ENCODE measurements at regions not wholly inside any gene's neighbourhood (a gene's known extent, or its start where the extent isn't known, plus 50 kb on each side); places are given as distances from the start of the nearest gene placed in this dataset.
"Not testable (repeated sequence)": the region's sequence is repeated elsewhere in the genome, so short reads cannot be mapped to it uniquely, and the experiment has no call there.

DNA sequence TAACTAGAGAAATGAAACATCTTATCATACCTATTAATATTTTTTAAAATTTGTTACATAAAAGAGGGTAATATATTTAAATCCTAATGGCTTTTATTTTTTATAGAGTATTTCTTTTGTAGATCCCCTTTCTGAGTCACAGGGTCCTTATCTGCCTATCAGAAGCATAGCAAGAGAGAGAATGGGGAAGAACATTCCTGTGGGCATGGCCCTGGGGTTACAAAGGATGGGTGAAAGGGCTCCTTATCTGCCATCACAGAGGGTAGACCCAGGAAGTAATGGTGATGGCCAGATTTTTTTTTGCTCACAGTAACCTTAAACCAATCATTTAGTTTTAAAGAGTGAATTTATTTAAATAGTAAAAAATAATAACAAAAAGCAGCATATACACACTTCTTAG is 582.1 kb upstream of the HTR1E start:
- H3K4me3 ChIP-seq = no peak overlapping the region
- no peak for DNase-seq (ENCODE audit: low spot score)
- H3K27ac ChIP-seq = no peak overlapping the region
- TF ChIP-seq, protein P1, sequence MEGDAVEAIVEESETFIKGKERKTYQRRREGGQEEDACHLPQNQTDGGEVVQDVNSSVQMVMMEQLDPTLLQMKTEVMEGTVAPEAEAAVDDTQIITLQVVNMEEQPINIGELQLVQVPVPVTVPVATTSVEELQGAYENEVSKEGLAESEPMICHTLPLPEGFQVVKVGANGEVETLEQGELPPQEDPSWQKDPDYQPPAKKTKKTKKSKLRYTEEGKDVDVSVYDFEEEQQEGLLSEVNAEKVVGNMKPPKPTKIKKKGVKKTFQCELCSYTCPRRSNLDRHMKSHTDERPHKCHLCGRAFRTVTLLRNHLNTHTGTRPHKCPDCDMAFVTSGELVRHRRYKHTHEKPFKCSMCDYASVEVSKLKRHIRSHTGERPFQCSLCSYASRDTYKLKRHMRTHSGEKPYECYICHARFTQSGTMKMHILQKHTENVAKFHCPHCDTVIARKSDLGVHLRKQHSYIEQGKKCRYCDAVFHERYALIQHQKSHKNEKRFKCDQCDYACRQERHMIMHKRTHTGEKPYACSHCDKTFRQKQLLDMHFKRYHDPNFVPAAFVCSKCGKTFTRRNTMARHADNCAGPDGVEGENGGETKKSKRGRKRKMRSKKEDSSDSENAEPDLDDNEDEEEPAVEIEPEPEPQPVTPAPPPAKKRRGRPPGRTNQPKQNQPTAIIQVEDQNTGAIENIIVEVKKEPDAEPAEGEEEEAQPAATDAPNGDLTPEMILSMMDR (IDR thresholded peaks at IDR 0.05) = no peak

DNA sequence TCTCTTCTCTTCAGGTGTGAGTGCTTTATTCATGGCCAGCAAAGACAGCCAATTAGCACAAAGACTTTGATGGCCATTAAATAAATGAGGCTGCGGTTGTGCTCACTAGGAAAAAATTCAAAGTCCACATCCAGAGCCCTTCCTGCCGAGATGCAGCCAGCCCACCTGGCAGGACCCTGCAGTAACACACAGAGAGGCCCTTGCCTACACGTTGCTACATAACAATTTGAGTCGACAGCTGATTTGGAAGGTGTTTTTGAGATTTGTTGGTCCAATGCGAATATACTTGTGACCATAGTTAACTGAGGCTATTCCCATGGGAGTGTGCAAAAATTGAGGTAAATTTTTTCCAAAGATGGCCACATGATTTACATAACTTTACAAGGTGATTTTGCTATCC is 605.4 kb upstream of the HTR1E start:
- Histone ChIP-seq H3K27ac (no peak overlapping the region), H3K4me3 (no peak overlapping the region)
- no peak for DNase-seq (ENCODE audit: low spot score)
- TF ChIP-seq, protein P1 (IDR thresholded peaks at IDR 0.05) = no peak

DNA sequence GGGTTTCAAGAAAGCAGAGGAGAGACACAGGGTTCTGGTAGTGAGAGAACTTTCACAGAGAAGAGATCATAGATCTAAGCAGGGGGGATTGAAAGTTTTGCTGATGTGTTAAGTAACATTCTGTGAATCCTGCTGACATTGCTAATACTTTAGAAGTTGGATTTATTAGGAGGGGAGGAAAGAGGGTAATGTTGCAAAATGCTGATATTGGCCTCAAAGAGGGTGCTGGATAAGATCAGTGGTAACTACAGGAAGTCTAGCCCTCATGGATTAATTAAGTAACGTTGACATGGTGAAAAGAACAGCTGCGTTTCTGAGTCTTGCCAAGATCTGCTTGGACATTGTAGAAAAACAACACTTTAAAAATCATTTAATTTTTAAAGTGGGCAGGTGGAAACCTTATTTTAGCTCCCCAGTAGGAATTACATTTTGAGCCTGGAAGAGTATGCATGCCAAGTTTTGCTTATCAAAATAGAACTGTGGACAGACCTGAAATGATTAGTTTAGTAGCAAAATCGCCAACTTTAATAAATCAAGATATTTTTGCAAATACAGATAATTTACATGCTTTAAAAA is 606.0 kb upstream of the HTR1E start:
- Histone ChIP-seq H3K4me3 (no peak overlapping the region), H3K27ac (no peak overlapping the region)
- TF ChIP-seq, protein P1 (IDR thresholded peaks at IDR 0.05) = no peak
- no peak for DNase-seq (ENCODE audit: low spot score)

DNA sequence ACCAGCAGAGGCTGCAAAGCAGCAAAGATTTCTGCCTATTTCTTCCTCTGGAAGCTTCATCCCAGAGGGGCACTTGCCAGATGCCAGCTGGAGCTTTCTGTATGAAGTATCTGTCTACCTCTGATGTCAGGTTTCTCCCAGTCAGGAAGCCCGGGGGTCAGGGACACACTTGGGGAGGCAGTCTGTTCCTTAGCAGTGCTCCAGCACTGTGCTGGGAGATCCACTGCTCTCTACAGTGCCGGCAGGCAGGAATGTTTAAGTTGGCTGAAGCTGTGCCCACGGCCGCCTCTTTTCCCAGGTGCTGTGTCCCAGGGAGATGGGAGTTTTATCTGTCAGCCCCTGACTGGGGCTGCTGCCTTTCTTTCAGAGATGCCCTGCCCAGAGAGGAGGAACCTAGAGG is 631.1 kb upstream of the HTR1E start:
- DNase-seq (ENCODE audit: low spot score) = no peak
- TF ChIP-seq, protein P1 (IDR thresholded peaks at IDR 0.05) = no peak
- no peak overlapping the region for H3K27ac ChIP-seq
- no peak overlapping the region for H3K4me3 ChIP-seq

DNA sequence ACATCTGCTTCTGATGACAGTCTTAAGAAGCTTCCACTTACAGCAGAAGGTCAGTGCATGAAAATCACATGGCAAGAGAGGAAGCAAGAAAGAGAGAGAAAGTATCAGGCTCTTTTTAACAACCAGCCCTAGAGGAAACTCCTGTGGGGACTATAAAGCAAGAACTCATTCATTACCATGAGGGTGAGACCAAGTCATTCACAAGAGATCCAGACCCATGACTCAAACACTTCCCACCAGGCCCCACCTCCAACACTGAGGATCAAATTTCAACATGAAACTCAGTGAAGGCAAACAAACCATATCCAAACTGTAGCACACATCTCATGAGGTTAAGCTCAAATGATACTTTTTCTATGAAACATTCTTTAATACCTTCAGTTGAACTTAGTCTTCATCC is 643.2 kb upstream of the SYNCRIP start:
- TF ChIP-seq, protein P1 (IDR thresholded peaks at IDR 0.05) = no peak
- Histone ChIP-seq H3K4me3 (no peak overlapping the region), H3K27ac (no peak overlapping the region)
- no peak for DNase-seq (ENCODE audit: low spot score)

DNA sequence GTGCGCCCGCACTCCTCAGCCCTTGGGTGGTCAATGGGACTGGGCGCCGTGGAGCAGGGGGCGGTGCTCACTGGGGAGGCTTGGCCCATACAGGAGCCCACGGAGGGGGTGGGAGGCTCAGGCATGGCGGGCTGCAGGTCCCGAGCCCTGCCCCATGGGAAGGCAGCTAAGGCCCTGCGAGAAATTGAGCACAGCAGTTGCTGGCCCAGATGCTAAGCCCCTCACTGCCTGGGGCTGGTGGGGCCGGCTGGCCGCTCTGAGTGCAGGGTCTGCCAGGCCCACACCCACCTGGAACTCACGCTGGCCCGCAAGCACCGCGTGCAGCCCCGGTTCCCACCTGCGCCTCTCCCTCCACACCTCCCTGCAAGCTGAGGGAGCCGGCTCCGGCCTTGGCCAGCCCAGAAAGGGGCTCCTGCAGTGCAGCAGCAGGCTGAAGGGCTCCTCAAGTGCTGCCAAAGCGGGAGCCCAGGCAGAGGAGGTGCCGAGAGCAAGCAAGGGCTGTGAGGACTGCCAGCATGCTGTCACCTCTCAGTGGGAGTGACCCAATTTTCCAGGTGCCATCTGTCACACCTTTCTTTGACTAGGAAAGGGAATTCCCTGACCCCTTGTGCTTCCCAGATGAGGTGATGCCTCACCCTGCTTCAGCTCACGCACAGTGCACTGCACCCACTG is 642.3 kb upstream of the SYNCRIP start:
- not testable (repeated sequence) for H3K4me3 ChIP-seq

DNA sequence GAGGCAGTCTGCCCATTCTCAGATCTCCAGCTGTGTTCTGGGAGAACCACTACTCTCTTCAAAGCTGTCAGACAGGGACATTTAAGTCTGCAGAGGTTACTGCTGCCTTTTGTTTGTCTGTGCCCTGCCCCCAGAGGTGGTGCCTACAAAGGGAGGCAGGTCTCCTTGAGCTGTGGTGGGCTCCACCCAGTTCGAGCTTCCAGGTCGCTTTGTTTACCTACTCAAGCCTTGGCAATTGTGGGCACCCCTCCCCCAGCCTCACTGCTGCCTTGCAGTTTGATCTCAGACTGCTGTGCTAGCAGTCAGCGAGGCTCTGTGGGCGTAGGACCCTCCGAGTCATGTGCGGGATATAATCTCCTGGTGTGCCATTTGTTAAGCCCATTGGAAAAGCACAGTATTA is 640.9 kb upstream of the SYNCRIP start:
- not testable (repeated sequence) for DNase-seq (ENCODE audit: low spot score); H3K27ac ChIP-seq; H3K4me3 ChIP-seq

More for the DNA sequence above, 642.3 kb upstream of the SYNCRIP start:
- not testable (repeated sequence) for DNase-seq (ENCODE audit: low spot score); H3K27ac ChIP-seq

GRCh38 chr6:86276056-86276455 is 633.4 kb upstream of the SYNCRIP start:
- Histone ChIP-seq H3K27ac (no peak overlapping the region), H3K4me3 (no peak overlapping the region)
- TF ChIP-seq, protein P1 (IDR thresholded peaks at IDR 0.05) = no peak

More at GRCh38 chr6:86276056-86276455, 633.4 kb upstream of the SYNCRIP start:
- DNase-seq (ENCODE audit: low spot score) = no peak
